ENCODE measurements at regions not wholly inside any gene's neighbourhood (a gene's known extent, or its start where the extent isn't known, plus 50 kb on each side); places are given as distances from the start of the nearest gene placed in this dataset.
"Not testable (repeated sequence)": the region's sequence is repeated elsewhere in the genome, so short reads cannot be mapped to it uniquely, and the experiment has no call there.

GRCh38 chr2:172262486-172262885, 159.8 kb upstream of the DLX2 start:
- ATAC-seq (no peak), DNase-seq (no peak)
- Mint-ChIP-seq H3K36me3 (no peaks in the 10 kb centered on the region), H3K4me1 (no peaks in the 10 kb centered on the region), H3K27me3 (peaks cover 8% of the 10 kb centered on the region), H3K9me3 (ENCODE audit: low read depth) (peaks cover 3% of the 10 kb centered on the region), H3K27ac (no peak overlapping the region), H3K4me3 (no peak overlapping the region)
- CTCF ChIA-PET, result no interaction called here

- H3K4me3 Mint-ChIP-seq; H3K9me3 Mint-ChIP-seq (ENCODE audit: low read depth); H3K36me3 Mint-ChIP-seq; CTCF ChIA-PET; DNase-seq; H3K4me1 Mint-ChIP-seq; ATAC-seq; H3K27ac Mint-ChIP-seq: not testable (repeated sequence)
- peaks cover 21% of the 10 kb centered on the region for H3K27me3 Mint-ChIP-seq
Observed at GRCh38 chr2:172264820-172265219, 162.1 kb upstream of the DLX2 start.

GRCh38 chr2:172269507-172270244, 157.7 kb upstream of the ITGA6 start:
- not testable (repeated sequence) for DNase-seq; H3K36me3 Mint-ChIP-seq; H3K9me3 Mint-ChIP-seq (ENCODE audit: low read depth); H3K27ac Mint-ChIP-seq; H3K4me1 Mint-ChIP-seq; H3K4me3 Mint-ChIP-seq; ATAC-seq
- CTCF ChIA-PET, result interaction anchor here (1.3 to 1.7 kb wide), 2 partner anchors 97 to 192 kb away, joined by 3 to 4 read pairs; no protein-coding TSS in a partner anchor
- peaks cover 19% of the 10 kb centered on the region for H3K27me3 Mint-ChIP-seq

GRCh38 chr2:172270278-172271079, 156.9 kb upstream of the ITGA6 start:
- CTCF ChIA-PET, result interaction anchor here (1.3 to 1.7 kb wide), 2 partner anchors 98 to 191 kb away, joined by 3 to 4 read pairs; no protein-coding TSS in a partner anchor
- no peak overlapping the region for H3K4me3 Mint-ChIP-seq
- ATAC-seq (no peak), DNase-seq (peak; percentile 48)
- H3K4me1 Mint-ChIP-seq, result peaks cover 7% of the 10 kb centered on the region
- H3K27me3 Mint-ChIP-seq, result peaks cover 22% of the 10 kb centered on the region
- peaks cover 2% of the 10 kb centered on the region for H3K9me3 Mint-ChIP-seq (ENCODE audit: low read depth)
- peaks cover 1% of the 10 kb centered on the region for H3K36me3 Mint-ChIP-seq
- H3K27ac Mint-ChIP-seq, result no peak overlapping the region

- no peak overlapping the region for H3K27ac Mint-ChIP-seq
- no peak overlapping the region for H3K4me3 Mint-ChIP-seq
- peaks cover 4% of the 10 kb centered on the region for H3K9me3 Mint-ChIP-seq (ENCODE audit: low read depth)
- ATAC-seq, result no peak
- H3K36me3 Mint-ChIP-seq, result peaks cover 4% of the 10 kb centered on the region
- CTCF ChIA-PET, result interaction anchor here (1.3 kb wide), 1 partner anchor 101 kb away, joined by 5 read pairs; no protein-coding TSS in a partner anchor
- peaks cover 22% of the 10 kb centered on the region for H3K27me3 Mint-ChIP-seq
- no peak for DNase-seq
- peaks cover 7% of the 10 kb centered on the region for H3K4me1 Mint-ChIP-seq
Observed at GRCh38 chr2:172273910-172274571, 153.3 kb upstream of the ITGA6 start.

GRCh38 chr2:172275239-172275638, 152.1 kb upstream of the ITGA6 start:
- Mint-ChIP-seq H3K36me3 (peaks cover 4% of the 10 kb centered on the region), H3K27ac (no peak overlapping the region), H3K4me3 (no peak overlapping the region), H3K9me3 (ENCODE audit: low read depth) (peaks cover 4% of the 10 kb centered on the region), H3K4me1 (peaks cover 6% of the 10 kb centered on the region), H3K27me3 (peaks cover 16% of the 10 kb centered on the region)
- CTCF ChIA-PET, result no interaction called here
- DNase-seq (no peak), ATAC-seq (no peak)

GRCh38 chr2:172276961-172277360, 150.4 kb upstream of the ITGA6 start:
- Mint-ChIP-seq H3K9me3 (ENCODE audit: low read depth) (peaks cover 4% of the 10 kb centered on the region), H3K4me3 (no peak overlapping the region), H3K27me3 (peaks cover 16% of the 10 kb centered on the region), H3K27ac (no peak overlapping the region), H3K36me3 (peaks cover 4% of the 10 kb centered on the region), H3K4me1 (no peaks in the 10 kb centered on the region)
- ATAC-seq (no peak), DNase-seq (no peak)
- CTCF ChIA-PET, result no interaction called here

GRCh38 chr2:172278667-172279066, 148.7 kb upstream of the ITGA6 start:
- Mint-ChIP-seq H3K27ac (no peak overlapping the region), H3K4me3 (no peak overlapping the region), H3K9me3 (ENCODE audit: low read depth) (peaks cover 3% of the 10 kb centered on the region), H3K36me3 (peaks cover 4% of the 10 kb centered on the region), H3K27me3 (peaks cover 16% of the 10 kb centered on the region), H3K4me1 (no peaks in the 10 kb centered on the region)
- CTCF ChIA-PET, result no interaction called here
- ATAC-seq, result no peak
- no peak for DNase-seq

GRCh38 chr2:172279214-172279613, 148.2 kb upstream of the ITGA6 start:
- H3K9me3 Mint-ChIP-seq (ENCODE audit: low read depth), result peaks cover 3% of the 10 kb centered on the region
- no peak overlapping the region for H3K4me3 Mint-ChIP-seq
- peaks cover 16% of the 10 kb centered on the region for H3K27me3 Mint-ChIP-seq
- DNase-seq (no peak), ATAC-seq (no peak)
- peaks cover 4% of the 10 kb centered on the region for H3K36me3 Mint-ChIP-seq
- CTCF ChIA-PET, result no interaction called here
- no peaks in the 10 kb centered on the region for H3K4me1 Mint-ChIP-seq
- no peak overlapping the region for H3K27ac Mint-ChIP-seq

- H3K9me3 Mint-ChIP-seq (ENCODE audit: low read depth), result peaks cover 3% of the 10 kb centered on the region
- H3K27ac Mint-ChIP-seq, result no peak overlapping the region
- ATAC-seq (no peak), DNase-seq (no peak)
- H3K27me3 Mint-ChIP-seq, result peaks cover 16% of the 10 kb centered on the region
- H3K4me3 Mint-ChIP-seq, result no peak overlapping the region
- CTCF ChIA-PET, result no interaction called here
- peaks cover 4% of the 10 kb centered on the region for H3K36me3 Mint-ChIP-seq
- H3K4me1 Mint-ChIP-seq, result no peaks in the 10 kb centered on the region
Observed at GRCh38 chr2:172279813-172280212, 147.6 kb upstream of the ITGA6 start.

- Mint-ChIP-seq H3K4me3 (no peak overlapping the region), H3K9me3 (ENCODE audit: low read depth) (peaks cover 3% of the 10 kb centered on the region), H3K27ac (no peak overlapping the region), H3K27me3 (peaks cover 11% of the 10 kb centered on the region), H3K36me3 (peaks cover 2% of the 10 kb centered on the region), H3K4me1 (peaks cover 5% of the 10 kb centered on the region)
- no peak for DNase-seq
- no peak for ATAC-seq
- CTCF ChIA-PET, result no interaction called here
Observed at GRCh38 chr2:172280571-172281361, 146.6 kb upstream of the ITGA6 start.

- Mint-ChIP-seq H3K4me3 (no peak overlapping the region), H3K27me3 (peaks cover 2% of the 10 kb centered on the region), H3K36me3 (peaks cover 2% of the 10 kb centered on the region), H3K27ac (no peak overlapping the region), H3K9me3 (ENCODE audit: low read depth) (peaks cover 2% of the 10 kb centered on the region), H3K4me1 (peaks cover 6% of the 10 kb centered on the region)
- CTCF ChIA-PET, result no interaction called here
- DNase-seq (no peak), ATAC-seq (no peak)
Observed at GRCh38 chr2:172281648-172282570, 145.5 kb upstream of the ITGA6 start.
